GM11168 (cell line): ENCODE measurements at regions not wholly inside any gene's neighbourhood (a gene's known extent, or its start where the extent isn't known, plus 50 kb on each side); places are given as distances from the start of the nearest gene placed in this dataset.
"Not testable (repeated sequence)": the region's sequence is repeated elsewhere in the genome, so short reads cannot be mapped to it uniquely, and the experiment has no call there.

ENCODE experiments used
- in situ Hi-C: fragments of 300-500 bp; cut with MboI; formaldehyde crosslinking; loops from one replicate; pipeline ENCODE4 v1.12.0; 2022; ENCODE audit warnings: low sequenced_read_pairs; ENCODE audit not compliant: unreplicated experiment

GRCh38 chr11:38123673-38124072 is 1525.6 kb upstream of the RAG2 start:
- in situ Hi-C loops, result no loop called here

DNA sequence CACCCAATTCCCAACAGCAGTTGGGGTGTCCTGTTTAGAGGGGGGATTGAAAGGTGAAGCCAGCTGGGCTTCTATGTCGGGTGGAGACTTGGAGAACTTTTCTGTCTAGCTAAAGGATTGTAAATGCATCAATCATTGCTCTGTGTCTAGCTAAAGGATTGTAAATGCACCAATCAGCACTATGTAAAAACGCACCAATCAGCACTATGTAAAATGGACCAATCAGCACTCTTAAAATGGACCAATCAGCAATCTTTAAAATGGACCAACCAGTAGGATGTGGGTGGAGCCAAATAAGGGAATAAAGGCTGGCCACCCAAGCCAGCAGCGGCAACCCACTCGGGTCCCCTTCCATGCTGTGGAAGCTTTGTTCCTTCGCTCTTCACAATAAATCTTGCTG is 1518.6 kb upstream of the RAG2 start:
- in situ Hi-C loops, result not testable (repeated sequence)

DNA sequence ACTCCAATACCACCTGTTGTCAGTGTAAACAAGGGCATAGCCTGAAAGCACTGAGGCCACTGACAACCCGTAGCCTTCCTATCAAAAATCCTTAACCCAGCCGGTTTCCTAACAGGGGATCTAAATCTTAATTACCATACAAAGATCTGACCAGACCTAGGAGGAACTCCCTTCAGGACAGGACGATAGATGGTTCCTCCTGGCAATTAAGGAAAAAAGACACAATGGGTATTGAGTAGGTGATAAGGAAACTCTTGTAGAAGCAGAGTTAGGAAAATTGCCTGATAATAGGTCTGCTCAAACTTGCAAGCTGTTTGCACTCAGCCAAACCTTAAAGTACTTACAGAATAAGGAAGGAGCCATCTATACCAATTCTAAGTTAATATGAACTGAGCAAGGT is 1517.3 kb upstream of the RAG2 start:
- in situ Hi-C loops, result not testable (repeated sequence)

DNA sequence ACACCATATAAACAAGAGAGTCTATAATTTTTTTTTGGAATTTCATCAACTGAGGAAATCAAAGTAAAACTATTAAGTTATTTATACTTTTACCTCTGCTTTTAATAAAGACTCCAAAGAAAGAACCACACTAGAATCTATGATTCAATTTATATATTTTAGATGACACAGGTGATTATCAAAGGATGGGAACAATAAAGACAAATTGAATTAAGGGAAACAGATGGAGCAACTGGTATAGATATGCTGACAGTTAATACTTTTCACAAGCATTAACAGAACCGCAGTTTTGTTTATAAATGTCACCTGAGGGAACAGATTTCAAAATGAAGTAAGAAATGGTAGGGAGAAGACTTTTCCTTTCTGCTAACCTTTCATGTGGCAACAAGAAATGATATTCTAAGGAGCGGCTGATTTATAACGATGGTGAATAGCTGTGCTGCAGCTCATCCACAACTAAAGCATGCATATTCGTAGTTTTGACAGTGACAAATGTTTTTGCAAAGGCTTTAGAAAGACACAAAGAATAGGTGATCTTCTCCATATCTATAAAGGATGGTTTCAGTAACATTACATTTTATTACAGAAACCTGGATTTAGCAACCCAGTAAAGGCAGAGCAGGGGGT is 1502.9 kb upstream of the RAG2 start:
- in situ Hi-C loops, result no loop called here

DNA sequence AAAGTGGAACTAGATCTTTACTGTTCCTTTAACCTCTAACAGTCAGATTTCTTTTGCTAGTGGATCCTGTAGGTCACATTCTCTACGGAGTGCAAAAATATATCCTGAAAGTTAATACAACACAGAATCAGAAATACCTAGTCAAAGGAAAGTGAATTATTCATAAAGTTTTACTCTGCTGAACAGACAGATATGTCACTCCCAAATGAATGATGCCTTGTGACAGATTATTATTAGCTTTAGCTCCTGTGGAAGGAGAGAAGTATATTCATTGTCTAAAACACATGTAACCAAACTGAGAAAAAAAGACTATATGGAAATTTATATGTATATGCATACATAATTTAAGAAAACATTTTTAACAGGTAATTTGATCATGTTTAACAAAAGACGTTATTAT is 1497.2 kb upstream of the RAG2 start:
- in situ Hi-C loops, result no loop called here

- in situ Hi-C loops, result no loop called here
Measured at GRCh38 chr11:38089726-38090125, 1491.7 kb upstream of the RAG2 start.

DNA sequence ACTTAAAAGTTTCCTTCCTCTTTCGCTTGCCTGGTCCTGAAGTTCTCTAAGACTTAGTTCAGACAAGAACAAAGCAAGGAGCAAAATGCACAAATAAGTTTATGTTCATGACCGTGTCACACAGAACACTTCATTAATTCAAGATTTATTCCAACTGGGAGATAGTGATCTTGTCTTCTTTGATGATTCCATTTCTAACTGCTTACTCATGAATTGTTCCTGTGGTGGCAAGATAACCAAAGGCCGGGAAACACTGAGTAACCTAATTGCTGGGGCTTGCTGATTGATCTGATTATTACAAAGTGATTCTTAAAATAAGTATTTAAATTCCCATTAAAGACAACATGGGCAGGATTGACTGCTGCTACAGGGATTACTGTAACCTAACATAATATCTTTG is 1462.9 kb upstream of the RAG2 start:
- in situ Hi-C loops, result no loop called here

DNA sequence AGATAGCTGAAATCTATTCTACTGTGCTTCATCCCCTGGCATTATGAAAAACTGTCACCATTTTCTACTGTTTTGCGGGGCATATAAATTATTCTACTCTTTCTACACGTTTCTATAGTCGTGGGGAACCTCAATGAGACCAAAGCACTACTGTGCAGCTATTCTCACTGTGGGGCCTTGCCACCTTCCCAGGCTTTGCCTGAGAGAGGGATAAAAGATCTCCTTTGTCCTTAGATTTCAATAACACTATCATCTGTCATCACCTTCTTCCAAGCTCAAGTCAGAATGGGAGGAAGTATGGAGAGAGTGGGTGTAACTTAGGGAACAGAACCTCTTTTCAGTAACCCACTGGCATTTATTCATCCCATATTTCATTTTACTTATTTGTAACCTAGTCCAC is 1462.1 kb upstream of the RAG2 start:
- in situ Hi-C loops, result no loop called here

- in situ Hi-C loops, result no loop called here
Measured at GRCh38 chr11:38046571-38047135, 1448.6 kb upstream of the RAG2 start.

- in situ Hi-C loops, result no loop called here
Measured at GRCh38 chr11:38043060-38043459, 1445.0 kb upstream of the RAG2 start.

DNA sequence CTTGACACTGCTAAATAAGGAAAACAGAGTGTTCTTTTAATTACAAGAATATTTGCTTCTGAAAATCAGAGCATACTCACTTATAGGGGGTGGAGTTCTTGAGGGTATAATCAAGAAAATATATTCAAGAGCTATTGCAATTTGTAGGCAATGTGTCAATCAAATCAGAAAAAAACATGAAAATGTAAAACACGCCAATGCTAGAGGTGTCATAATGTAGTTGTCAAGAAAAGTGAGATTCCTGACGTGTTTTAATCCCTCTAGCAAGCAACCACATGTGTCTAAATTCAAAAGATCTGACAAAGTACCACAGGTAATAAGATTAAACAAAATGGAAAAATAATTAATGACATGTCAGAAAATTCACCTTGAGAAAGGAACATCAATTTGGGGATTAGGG is 1440.7 kb upstream of the RAG2 start:
- in situ Hi-C loops, result no loop called here

- in situ Hi-C loops, result no loop called here
Measured at GRCh38 chr11:38019072-38019775, 1421.2 kb upstream of the RAG2 start.

DNA sequence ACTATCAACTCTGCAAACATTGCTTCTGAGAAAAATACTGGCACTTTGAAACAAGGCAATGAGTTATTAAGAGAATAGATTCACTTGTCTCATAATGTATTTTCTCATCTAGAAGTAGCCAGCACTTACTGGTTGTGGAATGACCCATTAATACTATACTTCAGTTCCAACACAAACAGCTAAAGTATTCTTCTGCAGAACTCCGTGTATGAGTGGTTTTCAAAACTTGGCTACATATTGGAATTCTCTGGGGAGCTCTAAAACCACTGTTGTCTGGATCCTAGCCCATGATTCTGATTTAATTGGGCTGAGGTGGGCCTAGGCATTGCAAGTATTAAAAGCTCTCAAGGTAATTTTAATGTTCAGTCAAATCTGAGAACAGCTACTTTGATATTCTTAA is 1416.4 kb upstream of the RAG2 start:
- in situ Hi-C loops, result no loop called here

DNA sequence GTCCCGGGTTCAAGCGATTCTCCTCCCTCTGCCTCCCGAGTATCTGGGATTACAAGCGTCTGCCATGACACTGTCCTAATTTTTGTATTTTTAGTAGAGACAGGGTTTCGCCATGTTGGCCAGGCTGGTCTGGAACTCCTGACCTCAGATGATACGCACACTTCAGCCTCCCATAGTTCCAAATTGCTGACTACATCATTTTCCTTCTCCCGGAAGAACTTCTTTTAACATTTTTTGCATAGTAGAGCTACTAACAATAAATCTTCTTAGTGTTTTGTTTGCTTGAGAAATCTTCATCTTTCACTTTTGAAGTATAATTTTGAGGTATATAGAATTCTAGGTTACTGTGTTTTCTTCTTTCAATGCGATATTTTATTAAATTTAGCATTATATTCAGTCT is 1415.1 kb upstream of the RAG2 start:
- in situ Hi-C loops, result no loop called here

GRCh38 chr11:38011496-38011895 is 1413.5 kb upstream of the RAG2 start:
- in situ Hi-C loops, result no loop called here

DNA sequence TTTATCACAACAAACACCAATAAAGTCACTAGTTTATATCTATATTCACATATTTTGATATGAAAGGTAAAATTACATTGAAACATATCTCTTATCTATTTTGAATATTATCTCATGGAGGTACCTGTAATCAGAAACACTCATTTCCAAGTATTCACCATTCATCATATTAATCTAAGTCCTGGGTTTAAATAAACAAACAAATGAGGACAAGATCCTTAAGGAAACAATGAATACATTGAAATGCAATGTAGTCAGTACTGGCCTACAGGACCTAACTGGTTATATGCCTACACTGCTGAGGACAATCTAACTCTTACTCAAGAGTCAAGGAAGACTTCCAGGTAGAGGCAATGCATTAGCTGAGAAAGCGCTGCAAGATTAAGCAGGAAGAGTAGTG is 1411.9 kb upstream of the RAG2 start:
- in situ Hi-C loops, result no loop called here

DNA sequence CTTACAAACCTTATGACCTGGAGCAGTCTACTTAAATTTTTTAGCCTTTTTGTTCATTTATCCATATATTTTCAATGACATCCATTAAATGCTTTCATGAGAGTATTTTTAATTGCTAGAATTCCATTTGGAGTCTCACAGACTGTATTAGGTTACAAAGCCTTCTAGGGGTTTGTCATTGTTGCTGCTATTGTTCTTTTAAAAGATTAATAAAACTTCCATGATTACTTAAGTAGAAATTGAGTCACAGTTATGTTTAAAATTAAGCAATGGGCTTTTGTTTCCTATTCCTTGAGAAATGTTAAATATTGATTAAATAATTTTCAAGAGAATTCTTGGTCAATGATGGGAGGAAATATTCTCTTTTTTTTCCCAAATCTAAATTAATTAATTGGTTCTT is 1408.4 kb upstream of the RAG2 start:
- in situ Hi-C loops, result no loop called here

DNA sequence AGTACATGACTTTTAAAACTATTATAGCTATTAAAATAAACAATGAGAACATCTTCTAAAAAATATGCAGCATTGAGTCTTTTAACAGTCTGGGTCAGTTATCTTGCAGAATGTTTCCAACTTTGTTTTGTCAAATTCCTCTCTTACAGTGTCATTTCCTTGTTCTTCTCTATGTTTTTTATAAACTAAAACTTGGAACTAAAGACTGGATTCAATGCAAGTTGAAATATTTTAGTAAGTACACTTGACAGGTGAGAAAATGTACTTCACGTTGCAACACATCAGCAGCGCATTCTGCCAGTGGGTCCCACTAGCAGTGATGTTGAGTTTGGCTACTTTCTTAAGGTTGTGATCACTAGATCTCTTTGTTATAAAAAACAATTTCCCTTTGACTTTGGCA is 1407.6 kb upstream of the RAG2 start:
- in situ Hi-C loops, result no loop called here

GRCh38 chr11:37999171-37999570 is 1401.1 kb upstream of the RAG2 start:
- in situ Hi-C loops, result no loop called here

GRCh38 chr11:37995886-37996285 is 1397.8 kb upstream of the RAG2 start:
- in situ Hi-C loops, result no loop called here

DNA sequence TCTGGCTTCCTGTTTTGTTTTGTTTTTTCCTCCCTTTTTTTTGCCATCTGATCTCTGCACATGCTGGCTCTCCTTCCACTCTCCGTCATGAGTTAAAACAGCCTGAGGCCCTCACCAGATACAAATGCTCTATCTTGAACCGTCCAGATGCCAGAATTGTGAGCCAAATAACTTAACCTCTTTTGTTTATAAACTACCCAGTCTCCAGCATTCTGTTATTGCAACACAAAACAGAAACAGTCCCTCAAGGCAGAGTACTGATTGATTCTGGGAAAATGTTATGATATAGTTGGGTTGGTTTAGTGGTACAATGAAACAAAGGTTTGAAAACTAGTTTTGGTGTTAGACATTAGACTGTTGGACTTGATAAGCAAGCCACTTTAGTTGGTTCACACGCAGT is 1390.0 kb upstream of the RAG2 start:
- in situ Hi-C loops, result no loop called here

- in situ Hi-C loops, result no loop called here
Measured at GRCh38 chr11:37984991-37985390, 1387.0 kb upstream of the RAG2 start.
